Astrocyte (in vitro differentiated cells and primary cell): ENCODE measurements at regions not wholly inside any gene's neighbourhood (a gene's known extent, or its start where the extent isn't known, plus 50 kb on each side); places are given as distances from the start of the nearest gene placed in this dataset.

Source experiments
- DNase-seq: peaks from one replicate; pipeline ENCODE4 v3.0.0-alpha.2; 2010; ENCODE audit warnings: low read depth
- FAIRE-seq: peaks from 2 replicates; lab custom pipeline; 2011; peaks lifted over from hg19 to GRCh38; lab: Jason Lieb, UNC
- H2AFZ ChIP-seq: 2 replicates; pipeline ENCODE4 v1.6.0; 2012; ENCODE audit warnings: low read depth, low read length, inconsistent platforms
- H3K27ac ChIP-seq: 2 replicates; pipeline ENCODE4 v1.5.1; 2011; ENCODE audit warnings: low read depth, low read length, inconsistent platforms
- H3K27me3 ChIP-seq: 2 replicates; pipeline ENCODE4 v1.6.0; 2011; ENCODE audit warnings: low read length, inconsistent platforms; ENCODE audit not compliant: insufficient read depth
- H3K36me3 ChIP-seq: 2 replicates; pipeline ENCODE4 v1.5.1; 2011; ENCODE audit warnings: low read length, inconsistent platforms; ENCODE audit not compliant: insufficient read depth
- H3K4me1 ChIP-seq: 2 replicates; pipeline ENCODE4 v1.5.1; 2011; ENCODE audit warnings: low read length, inconsistent platforms; ENCODE audit not compliant: insufficient read depth
- H3K4me2 ChIP-seq: 2 replicates; pipeline ENCODE4 v1.6.0; 2012; ENCODE audit warnings: low read length, inconsistent platforms
- H3K4me3 ChIP-seq: 2 replicates; pipeline ENCODE4 v1.5.1; 2011; ENCODE audit warnings: low read depth, mild to moderate bottlenecking, low read length, inconsistent platforms; ENCODE audit not compliant: insufficient read depth
- H3K79me2 ChIP-seq: 2 replicates; pipeline ENCODE4 v1.6.0; 2012; ENCODE audit warnings: mild to moderate bottlenecking, low read length, inconsistent platforms; ENCODE audit not compliant: insufficient read depth
- H3K9ac ChIP-seq: 2 replicates; pipeline ENCODE4 v1.6.0; 2012; ENCODE audit warnings: mild to moderate bottlenecking, low read length, inconsistent platforms
- H3K9me3 ChIP-seq: 2 replicates; pipeline ENCODE4 v1.5.1; 2012; ENCODE audit warnings: low read depth, mild to moderate bottlenecking, low read length, inconsistent platforms; ENCODE audit not compliant: insufficient read depth
- H4K20me1 ChIP-seq: 2 replicates; pipeline ENCODE4 v1.6.0; 2012; ENCODE audit warnings: low read length, inconsistent platforms; ENCODE audit not compliant: insufficient read depth
- H3K27ac Mint-ChIP-seq: one replicate; pipeline ENCODE4 v1.8.0; 2021; ENCODE audit warnings: mild to moderate bottlenecking, mixed read lengths; ENCODE audit not compliant: unreplicated experiment
- H3K27me3 Mint-ChIP-seq: one replicate; pipeline ENCODE4 v1.8.0; 2021; ENCODE audit warnings: low read depth, mixed read lengths; ENCODE audit not compliant: unreplicated experiment
- H3K36me3 Mint-ChIP-seq: one replicate; pipeline ENCODE4 v1.8.0; 2021; ENCODE audit warnings: low read depth, mixed read lengths; ENCODE audit not compliant: unreplicated experiment
- H3K4me1 Mint-ChIP-seq: one replicate; pipeline ENCODE4 v1.8.0; 2021; ENCODE audit warnings: low read depth, mixed read lengths; ENCODE audit not compliant: unreplicated experiment
- H3K4me3 Mint-ChIP-seq: one replicate; pipeline ENCODE4 v1.8.0; 2021; ENCODE audit warnings: mild to moderate bottlenecking, moderate library complexity, mixed read lengths; ENCODE audit not compliant: unreplicated experiment
- H3K9me3 Mint-ChIP-seq: one replicate; pipeline ENCODE4 v1.8.0; 2021; ENCODE audit warnings: mild to moderate bottlenecking, mixed read lengths; ENCODE audit not compliant: unreplicated experiment
- CTCF ChIP-seq: IDR thresholded peaks from 2 replicates; pipeline ENCODE4 v1.5.1; 2011; ENCODE audit warnings: low read depth, mild to moderate bottlenecking, inconsistent platforms, low read length, moderate library complexity; ENCODE audit not compliant: insufficient read depth
- EZH2 ChIP-seq: IDR thresholded peaks from 2 replicates; pipeline ENCODE4 v1.6.1; 2012; ENCODE audit warnings: mild to moderate bottlenecking, low read length, inconsistent platforms; ENCODE audit not compliant: insufficient read depth

GRCh38 chr5:109989994-109990722 lies 300.4 kb downstream of the MAN2A1 start:
- Histone ChIP-seq H3K9ac (no peak overlapping the region), H3K27ac (no peak overlapping the region), H3K36me3 (no peaks in the 10 kb centered on the region), H3K9me3 (no peaks in the 10 kb centered on the region), H3K4me3 (no peak overlapping the region), H3K4me1 (peaks cover 6% of the 10 kb centered on the region), H3K27me3 (no peaks in the 10 kb centered on the region), H3K79me2 (no peaks in the 10 kb centered on the region), H3K4me2 (no peak overlapping the region), H2AFZ (no peak overlapping the region), H4K20me1 (no peaks in the 10 kb centered on the region)
- no peak for DNase-seq
- no peak for FAIRE-seq
- H3K9me3 Mint-ChIP-seq = no peaks in the 10 kb centered on the region
- TF ChIP-seq EZH2 = no peak
- no peak for TF ChIP-seq CTCF
- H3K36me3 Mint-ChIP-seq = no peaks in the 10 kb centered on the region
- H3K27ac Mint-ChIP-seq = no peak overlapping the region
- H3K4me1 Mint-ChIP-seq = peaks cover 10% of the 10 kb centered on the region
- no peaks in the 10 kb centered on the region for H3K27me3 Mint-ChIP-seq
- no peak overlapping the region for H3K4me3 Mint-ChIP-seq

- Histone ChIP-seq H3K27ac (no peak overlapping the region), H3K36me3 (no peaks in the 10 kb centered on the region), H3K9me3 (no peaks in the 10 kb centered on the region), H3K27me3 (no peaks in the 10 kb centered on the region), H3K79me2 (no peaks in the 10 kb centered on the region), H4K20me1 (no peaks in the 10 kb centered on the region), H3K4me1 (peaks cover 6% of the 10 kb centered on the region), H3K9ac (no peak overlapping the region), H2AFZ (no peak overlapping the region), H3K4me2 (no peak overlapping the region), H3K4me3 (no peak overlapping the region)
- Mint-ChIP-seq H3K9me3 (no peaks in the 10 kb centered on the region), H3K4me3 (no peak overlapping the region), H3K27me3 (no peaks in the 10 kb centered on the region), H3K27ac (no peak overlapping the region), H3K4me1 (peaks cover 10% of the 10 kb centered on the region), H3K36me3 (no peaks in the 10 kb centered on the region)
- no peak for DNase-seq
- TF ChIP-seq EZH2 (no peak), CTCF (no peak)
- no peak for FAIRE-seq
Observed at GRCh38 chr5:109990723-109991359, 301.1 kb downstream of the MAN2A1 start.
